ENCODE measurements at regions not wholly inside any gene's neighbourhood (a gene's known extent, or its start where the extent isn't known, plus 50 kb on each side); places are given as distances from the start of the nearest gene placed in this dataset.

GRCh38 chr14:41457393-41457792, 149.3 kb upstream of the LRFN5 start:
- Histone ChIP-seq H3K4me1 (ENCODE audit: control insufficient read depth in 4 of 4, insufficient read depth in 4 of 4, low read length in 3 of 4) (no peaks in the 10 kb centered on the region), H3K27ac (ENCODE audit: low read depth in 1 of 2, low read length in 2 of 2) (no peak overlapping the region), H3K9me3 (ENCODE audit: control insufficient read depth in 4 of 4, low read length in 3 of 4) (no peaks in the 10 kb centered on the region), H3K4me3 (ENCODE audit: low read depth in 1 of 3, low read length in 3 of 3) (no peak overlapping the region), H3K36me3 (ENCODE audit: control insufficient read depth in 4 of 4, insufficient read depth in 3 of 4, low read depth in 1 of 4, low read length in 3 of 4) (no peaks in the 10 kb centered on the region), H3K9ac (ENCODE audit: low read depth in 1 of 2, low read length in 2 of 2) (no peak overlapping the region), H3K27me3 (ENCODE audit: control insufficient read depth in 4 of 4, insufficient read depth in 4 of 4, low read length in 3 of 4) (no peaks in the 10 kb centered on the region)
- 75% methylated on average over 1 of the region's 1 CpG for WGBS
- TF ChIP-seq TAF1 (conservative IDR thresholded peaks at IDR 0.05) (no peak), RAD21 (IDR thresholded peaks at IDR 0.05) (no peak), ZBTB33 (IDR thresholded peaks at IDR 0.05) (no peak), CTCF (IDR thresholded peaks at IDR 0.05; ENCODE audit: low read depth, low read length, missing input control) (no peak), HNF4G (IDR thresholded peaks at IDR 0.05) (no peak), FOXA2 (IDR thresholded peaks at IDR 0.05) (no peak), SP1 (IDR thresholded peaks at IDR 0.05) (no peak), YY1 (IDR thresholded peaks at IDR 0.05) (no peak), RXRA (IDR thresholded peaks at IDR 0.05) (no peak), JUND (IDR thresholded peaks at IDR 0.05) (no peak), HNF4A (conservative IDR thresholded peaks at IDR 0.05) (no peak), FOXA1 (IDR thresholded peaks at IDR 0.05) (no peak), NR2F2 (IDR thresholded peaks at IDR 0.05) (no peak)
- TF ChIP-seq, protein P1, sequence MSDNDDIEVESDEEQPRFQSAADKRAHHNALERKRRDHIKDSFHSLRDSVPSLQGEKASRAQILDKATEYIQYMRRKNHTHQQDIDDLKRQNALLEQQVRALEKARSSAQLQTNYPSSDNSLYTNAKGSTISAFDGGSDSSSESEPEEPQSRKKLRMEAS (IDR thresholded peaks at IDR 0.05): no peak
- TF ChIP-seq, protein P2, sequence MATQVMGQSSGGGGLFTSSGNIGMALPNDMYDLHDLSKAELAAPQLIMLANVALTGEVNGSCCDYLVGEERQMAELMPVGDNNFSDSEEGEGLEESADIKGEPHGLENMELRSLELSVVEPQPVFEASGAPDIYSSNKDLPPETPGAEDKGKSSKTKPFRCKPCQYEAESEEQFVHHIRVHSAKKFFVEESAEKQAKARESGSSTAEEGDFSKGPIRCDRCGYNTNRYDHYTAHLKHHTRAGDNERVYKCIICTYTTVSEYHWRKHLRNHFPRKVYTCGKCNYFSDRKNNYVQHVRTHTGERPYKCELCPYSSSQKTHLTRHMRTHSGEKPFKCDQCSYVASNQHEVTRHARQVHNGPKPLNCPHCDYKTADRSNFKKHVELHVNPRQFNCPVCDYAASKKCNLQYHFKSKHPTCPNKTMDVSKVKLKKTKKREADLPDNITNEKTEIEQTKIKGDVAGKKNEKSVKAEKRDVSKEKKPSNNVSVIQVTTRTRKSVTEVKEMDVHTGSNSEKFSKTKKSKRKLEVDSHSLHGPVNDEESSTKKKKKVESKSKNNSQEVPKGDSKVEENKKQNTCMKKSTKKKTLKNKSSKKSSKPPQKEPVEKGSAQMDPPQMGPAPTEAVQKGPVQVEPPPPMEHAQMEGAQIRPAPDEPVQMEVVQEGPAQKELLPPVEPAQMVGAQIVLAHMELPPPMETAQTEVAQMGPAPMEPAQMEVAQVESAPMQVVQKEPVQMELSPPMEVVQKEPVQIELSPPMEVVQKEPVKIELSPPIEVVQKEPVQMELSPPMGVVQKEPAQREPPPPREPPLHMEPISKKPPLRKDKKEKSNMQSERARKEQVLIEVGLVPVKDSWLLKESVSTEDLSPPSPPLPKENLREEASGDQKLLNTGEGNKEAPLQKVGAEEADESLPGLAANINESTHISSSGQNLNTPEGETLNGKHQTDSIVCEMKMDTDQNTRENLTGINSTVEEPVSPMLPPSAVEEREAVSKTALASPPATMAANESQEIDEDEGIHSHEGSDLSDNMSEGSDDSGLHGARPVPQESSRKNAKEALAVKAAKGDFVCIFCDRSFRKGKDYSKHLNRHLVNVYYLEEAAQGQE (IDR thresholded peaks at IDR 0.05): no peak
- DNase-seq (ENCODE audit: low spot score): no peak

GRCh38 chr14:41449066-41449465, 157.6 kb upstream of the LRFN5 start:
- Histone ChIP-seq H3K4me1 (ENCODE audit: control insufficient read depth in 4 of 4, insufficient read depth in 4 of 4, low read length in 3 of 4) (no peaks in the 10 kb centered on the region), H3K9me3 (ENCODE audit: control insufficient read depth in 4 of 4, low read length in 3 of 4) (no peaks in the 10 kb centered on the region), H3K36me3 (ENCODE audit: control insufficient read depth in 4 of 4, insufficient read depth in 3 of 4, low read depth in 1 of 4, low read length in 3 of 4) (no peaks in the 10 kb centered on the region), H3K4me3 (ENCODE audit: low read depth in 1 of 3, low read length in 3 of 3) (no peak overlapping the region), H3K27ac (ENCODE audit: low read depth in 1 of 2, low read length in 2 of 2) (no peak overlapping the region), H3K27me3 (ENCODE audit: control insufficient read depth in 4 of 4, insufficient read depth in 4 of 4, low read length in 3 of 4) (no peaks in the 10 kb centered on the region), H3K9ac (ENCODE audit: low read depth in 1 of 2, low read length in 2 of 2) (no peak overlapping the region)
- 27% methylated on average over 3 of the region's 3 CpGs for WGBS
- no peak for DNase-seq (ENCODE audit: low spot score)
- TF ChIP-seq ATF3 (IDR thresholded peaks at IDR 0.05): no peak
- no peak for TF ChIP-seq CTCF (IDR thresholded peaks at IDR 0.05; ENCODE audit: low read depth, low read length, missing input control)
- no peak for TF ChIP-seq HNF4G (IDR thresholded peaks at IDR 0.05)
- no peak for TF ChIP-seq EGR1 (IDR thresholded peaks at IDR 0.05; ENCODE audit: low read depth in 2 of 2)
- TF ChIP-seq SP1 (IDR thresholded peaks at IDR 0.05): no peak
- no peak for TF ChIP-seq TAF1 (conservative IDR thresholded peaks at IDR 0.05)
- no peak for TF ChIP-seq ZBTB33 (IDR thresholded peaks at IDR 0.05)
- TF ChIP-seq, protein P2 (IDR thresholded peaks at IDR 0.05): no peak
